Gastroesophageal sphincter (tissue), 4 donors: ENCODE measurements at regions not wholly inside any gene's neighbourhood (a gene's known extent, or its start where the extent isn't known, plus 50 kb on each side); places are given as distances from the start of the nearest gene placed in this dataset.

ENCODE experiments used
- ATAC-seq: fragments of 150-250 bp; one replicate; pipeline ENCODE4 v1.9.1; 2016; ENCODE audit warnings: mild to moderate bottlenecking, moderate library complexity
- H3K27ac ChIP-seq, 4 donors: fragments of 200-600 bp; sonication (generic) in 3 of 4; 1 replicate in 3 of 4; 2 replicates in 1 of 4; pipeline ENCODE4 v1.5.1; 2016 to 2019
- H3K27me3 ChIP-seq: fragments of 200-600 bp; sonication (generic); one replicate; pipeline ENCODE4 v1.5.1; 2019
- H3K36me3 ChIP-seq, 2 donors: fragments of 200-600 bp; sonication (generic); one replicate each; pipeline ENCODE4 v1.5.1; 2019; ENCODE audit warnings: control low read depth in 1 of 2
- H3K4me1 ChIP-seq, 3 donors: fragments of 200-600 bp; sonication (generic); 1 replicate in 2 of 3; 2 replicates in 1 of 3; pipeline ENCODE4 v1.5.1; 2016 to 2019; ENCODE audit warnings: control low read depth in 2 of 3
- H3K4me3 ChIP-seq, 2 donors: fragments of 200-600 bp; sonication (generic); one replicate each; pipeline ENCODE4 v1.5.1; 2019; ENCODE audit warnings: mild to moderate bottlenecking in 1 of 2, moderate library complexity in 1 of 2
- H3K9me3 ChIP-seq, 3 donors: fragments of 200-600 bp; sonication (generic); one replicate each; pipeline ENCODE4 v1.5.1; 2017 to 2019; ENCODE audit warnings: control low read depth in 2 of 3
- CTCF ChIP-seq, 4 experiments: fragments of 200-600 bp in 2 of 4; fragments of 450-650 bp in 2 of 4; sonication (generic) in 1 of 4; IDR thresholded peaks; one replicate each; pipeline ENCODE4 v1.5.1; 2017 to 2019; ENCODE audit warnings: antibody characterized with exemption in 4 of 4, mild to moderate bottlenecking in 2 of 4, moderate library complexity in 2 of 4
- EP300 ChIP-seq: sonication (generic); formaldehyde crosslinking; IDR thresholded peaks from one replicate; pipeline ENCODE4 v1.6.1; 2017; ENCODE audit warnings: antibody characterized with exemption, mild to moderate bottlenecking
- POLR2A ChIP-seq, 2 donors: fragments of 450-650 bp; IDR thresholded peaks; one replicate each; pipeline ENCODE4 v1.6.1; 2017; ENCODE audit warnings: antibody characterized with exemption in 2 of 2, mild to moderate bottlenecking in 2 of 2, moderate library complexity in 1 of 2
- POLR2AphosphoS5 ChIP-seq: sonication (generic); formaldehyde crosslinking; IDR thresholded peaks from one replicate; pipeline ENCODE4 v1.6.1; 2017; ENCODE audit warnings: antibody characterized with exemption
- WGBS, 2 donors: methylation state at CpG; one replicate each; pipeline ENCODE4 v1.1.5; 2018; ENCODE audit warnings: low coverage in 1 of 2; 5-methylcytosine and 5-hydroxymethylcytosine counted together

- WGBS, 2 donors, result 83 to 90% methylated on average over 4 to 8 of the region's 18 CpGs
- Histone ChIP-seq H3K9me3 (peaks cover 0 to 16% (median 0%) of the 10 kb centered on the region in 3 donors), H3K27me3 (peaks cover 55% of the 10 kb centered on the region), H3K4me3 (no peak overlapping the region), H3K27ac (no peak overlapping the region), H3K4me1 (peaks cover 0 to under 1% (median 0%) of the 10 kb centered on the region in 3 donors), H3K36me3 (no peaks in the 10 kb centered on the region)
- TF ChIP-seq POLR2A (IDR thresholded peaks at IDR 0.05) (no peak), POLR2AphosphoS5 (no peak), CTCF (IDR thresholded peaks at IDR 0.05) (no peak), EP300 (no peak)
- no peak for ATAC-seq
Measured at GRCh38 chr14:101502761-101503392, 58.4 kb upstream of the DIO3 start.

DNA sequence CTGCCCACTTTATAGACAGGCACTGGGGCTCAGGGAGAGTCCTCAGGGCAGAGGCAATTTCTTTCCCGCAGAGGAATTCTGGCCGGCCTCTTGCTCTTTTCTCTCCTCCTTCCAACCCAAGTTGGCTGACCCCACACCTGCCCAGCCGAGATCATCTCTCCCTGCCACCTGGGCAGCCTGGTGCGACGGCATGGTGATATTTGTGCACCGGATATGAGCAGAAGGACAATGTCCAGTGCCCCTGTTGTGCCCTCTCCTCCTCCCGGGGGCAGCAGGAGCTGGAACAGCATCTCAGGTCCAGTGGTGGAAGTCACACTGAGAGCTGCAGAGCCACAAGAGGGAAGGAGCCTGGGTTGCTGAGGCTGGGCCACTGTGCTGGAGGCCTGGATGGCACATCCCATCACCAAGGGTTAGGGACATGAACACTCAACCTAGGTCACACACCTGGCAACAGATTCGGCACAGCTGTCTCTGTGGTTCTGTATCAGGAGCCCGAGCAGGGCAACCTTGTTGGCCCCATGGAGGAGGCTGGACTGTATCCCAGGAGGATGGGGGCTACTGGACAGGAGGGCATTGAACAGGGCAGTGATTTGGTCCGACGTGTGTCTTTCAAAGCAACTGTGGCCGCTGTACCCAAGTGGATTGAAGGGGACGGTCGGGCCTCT, 57.7 kb upstream of the DIO3 start:
- Histone ChIP-seq H3K27ac (no peak overlapping the region), H3K4me1 (no peaks in the 10 kb centered on the region), H3K27me3 (peaks cover 48% of the 10 kb centered on the region), H3K36me3 (no peaks in the 10 kb centered on the region), H3K4me3 (no peak overlapping the region), H3K9me3 (peaks cover 0 to 16% (median 0%) of the 10 kb centered on the region in 3 donors)
- TF ChIP-seq EP300, result no peak
- no peak for TF ChIP-seq POLR2AphosphoS5
- TF ChIP-seq POLR2A (IDR thresholded peaks at IDR 0.05), result no peak
- no peak for TF ChIP-seq CTCF (IDR thresholded peaks at IDR 0.05)
- WGBS, 2 donors, result 93 to 100% methylated on average over 2 to 5 of the region's 14 CpGs
- ATAC-seq, result no peak

GRCh38 chr14:101504096-101504948, 57.0 kb upstream of the DIO3 start:
- Histone ChIP-seq H3K27me3 (peaks cover 40% of the 10 kb centered on the region), H3K4me1 (no peaks in the 10 kb centered on the region), H3K4me3 (no peak overlapping the region), H3K27ac (no peak overlapping the region), H3K36me3 (no peaks in the 10 kb centered on the region), H3K9me3 (peaks cover 0 to 16% (median 0%) of the 10 kb centered on the region in 3 donors)
- ATAC-seq, result no peak
- 80 to 89% methylated on average over 1 to 24 of the region's 32 CpGs for WGBS, 2 donors
- TF ChIP-seq EP300 (no peak), CTCF (IDR thresholded peaks at IDR 0.05) (no peak), POLR2AphosphoS5 (no peak), POLR2A (IDR thresholded peaks at IDR 0.05) (no peak)

GRCh38 chr14:101505236-101505970, 55.9 kb upstream of the DIO3 start:
- Histone ChIP-seq H3K4me1 (no peaks in the 10 kb centered on the region), H3K27ac (no peak overlapping the region), H3K36me3 (no peaks in the 10 kb centered on the region), H3K9me3 (peaks cover 0 to 16% (median 0%) of the 10 kb centered on the region in 3 donors), H3K4me3 (no peak overlapping the region), H3K27me3 (peaks cover 30% of the 10 kb centered on the region)
- 60 to 100% methylated on average over 2 of the region's 20 CpGs for WGBS, 2 donors
- TF ChIP-seq CTCF (IDR thresholded peaks at IDR 0.05), result no peak
- TF ChIP-seq POLR2AphosphoS5, result no peak
- no peak for ATAC-seq
